GM21717 (cell line): ENCODE measurements at regions not wholly inside any gene's neighbourhood (a gene's known extent, or its start where the extent isn't known, plus 50 kb on each side); places are given as distances from the start of the nearest gene placed in this dataset.

Source experiments
- ATAC-seq: cut with Tn5 transposase; IDR thresholded peaks from one replicate; pipeline ENCODE4 v1.9.1; 2021; ENCODE audit warnings: mild to moderate bottlenecking, moderate library complexity; ENCODE audit not compliant: unreplicated experiment

DNA sequence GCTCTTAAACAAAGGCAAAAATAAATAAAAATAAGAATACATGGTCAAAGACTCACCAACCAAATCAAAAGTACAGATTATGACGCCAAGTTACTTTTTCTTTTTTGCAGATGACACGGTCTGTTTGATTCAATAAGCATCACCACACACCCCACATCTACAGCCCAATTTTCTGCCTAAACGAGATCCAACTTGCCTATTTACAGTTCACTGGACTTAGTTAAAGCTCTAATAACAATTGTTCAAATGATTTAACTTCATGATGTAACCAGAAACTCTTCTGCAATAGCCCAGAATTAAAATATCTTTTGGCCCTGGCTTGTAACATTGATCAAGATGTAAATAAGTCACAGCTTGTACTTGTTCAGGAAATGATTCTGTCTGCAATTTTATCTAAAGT, 590.3 kb upstream of the C9orf72 start:
- ATAC-seq = no peak

DNA sequence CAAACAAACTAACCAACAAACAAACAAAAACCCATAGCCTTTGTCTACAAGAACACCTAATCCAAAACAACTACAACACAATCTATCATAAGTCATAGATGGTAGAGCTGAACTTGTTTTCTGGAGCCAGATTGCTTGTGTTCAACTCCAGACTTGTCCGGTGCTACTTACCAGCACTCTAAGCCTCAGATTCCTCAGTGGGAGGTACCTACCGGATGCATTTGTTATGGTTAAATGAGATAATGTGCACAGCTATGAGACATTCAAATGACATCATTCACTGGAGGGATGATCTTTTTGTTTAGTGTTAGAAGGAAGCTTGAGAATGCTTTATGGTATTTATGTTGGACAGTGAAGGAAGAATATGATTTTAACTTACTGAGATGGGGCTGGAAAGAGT, 592.9 kb upstream of the C9orf72 start:
- no peak for ATAC-seq

DNA sequence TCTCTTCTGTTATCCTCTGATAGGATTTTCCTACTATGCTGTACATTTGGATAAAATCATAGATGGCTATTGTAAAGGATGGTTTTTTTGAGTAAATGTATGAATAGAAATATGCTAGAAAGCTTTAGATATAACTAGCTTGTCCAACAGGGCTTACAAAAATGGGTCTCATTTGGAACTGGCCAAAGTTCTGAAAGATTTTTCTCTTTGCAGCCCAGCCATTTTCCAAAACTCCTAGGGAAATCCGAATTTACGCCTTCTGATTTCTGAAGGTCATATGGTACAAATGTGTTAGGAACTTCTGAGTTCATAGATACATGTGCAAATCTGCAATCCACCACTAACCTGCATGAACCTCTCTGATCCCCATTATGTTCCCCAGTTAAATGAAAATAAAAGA, 603.9 kb upstream of the C9orf72 start:
- no peak for ATAC-seq

DNA sequence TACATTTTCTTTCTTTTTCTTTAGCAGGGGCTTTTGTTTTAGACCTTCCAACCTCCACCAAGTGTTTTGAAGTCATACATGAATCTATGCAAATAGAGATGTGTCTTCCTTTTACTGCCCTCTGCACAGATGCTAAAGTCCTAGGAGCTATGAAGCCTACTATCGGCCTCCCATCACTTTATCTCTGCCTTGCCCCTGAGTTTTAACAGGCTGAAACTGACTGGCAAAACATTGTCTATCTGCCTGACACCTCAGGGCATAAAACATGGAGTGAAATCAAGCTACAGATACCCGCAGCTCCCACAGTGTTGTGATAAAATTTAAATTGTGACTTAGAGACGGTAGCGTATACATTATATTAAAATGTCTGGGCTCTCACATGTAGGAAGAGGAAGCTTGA, 604.6 kb upstream of the C9orf72 start:
- ATAC-seq = no peak

DNA sequence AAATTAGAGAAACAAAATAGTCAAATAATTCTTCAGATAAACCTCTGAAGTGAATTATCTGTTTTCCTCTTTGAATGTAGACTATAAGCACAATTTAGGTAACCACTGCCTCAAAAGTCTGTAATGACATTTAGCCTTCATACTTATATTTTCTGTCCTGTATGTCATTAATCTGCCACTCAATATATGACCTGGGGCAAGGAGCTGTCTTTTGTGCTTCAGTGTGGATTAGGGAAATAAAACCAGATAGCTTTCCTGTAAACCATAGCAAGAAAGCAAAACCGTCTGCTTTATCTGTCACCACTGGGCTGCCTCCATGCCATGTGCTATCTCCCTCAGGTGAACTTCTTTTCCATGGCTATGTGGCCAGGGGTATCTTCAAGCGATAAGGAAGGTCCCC, 606.6 kb upstream of the C9orf72 start:
- no peak for ATAC-seq

DNA sequence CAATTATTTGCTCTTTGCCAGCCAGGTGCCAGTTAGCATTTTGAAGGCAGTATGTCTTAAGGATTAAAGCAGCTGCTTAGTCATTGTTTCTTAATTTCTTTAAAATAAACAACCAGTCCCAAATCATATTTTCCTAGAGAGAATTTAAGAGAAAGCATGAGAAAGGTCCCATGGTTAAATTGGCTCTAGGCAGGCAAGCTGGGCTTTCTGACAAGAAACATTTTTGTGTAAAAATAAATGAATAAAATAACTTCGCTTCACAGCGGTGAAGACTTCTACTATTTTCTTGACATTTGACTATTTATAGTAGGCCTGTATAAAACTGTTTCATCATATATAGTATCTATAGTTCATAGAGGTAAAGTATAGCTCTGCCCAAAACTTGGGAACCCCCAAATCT, 617.7 kb upstream of the C9orf72 start:
- ATAC-seq = no peak

DNA sequence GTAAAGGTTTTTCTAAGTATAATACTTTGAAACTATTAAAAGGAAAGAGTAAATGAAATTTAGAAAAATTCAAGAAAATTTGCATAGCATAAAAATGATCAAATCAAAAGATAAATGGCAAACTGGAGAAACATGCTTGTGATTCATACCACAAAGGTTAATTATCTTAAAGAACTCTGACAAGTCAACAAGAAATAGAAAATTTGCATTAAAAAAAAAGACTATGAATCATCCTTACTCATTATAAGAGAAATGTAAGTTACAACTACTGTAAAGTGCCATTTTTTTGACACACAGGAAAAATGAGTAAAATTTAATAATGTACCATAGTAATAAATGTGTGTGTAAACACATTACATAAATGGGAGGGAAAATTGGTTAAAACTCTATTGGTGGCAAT, 624.4 kb upstream of the C9orf72 start:
- ATAC-seq = no peak

DNA sequence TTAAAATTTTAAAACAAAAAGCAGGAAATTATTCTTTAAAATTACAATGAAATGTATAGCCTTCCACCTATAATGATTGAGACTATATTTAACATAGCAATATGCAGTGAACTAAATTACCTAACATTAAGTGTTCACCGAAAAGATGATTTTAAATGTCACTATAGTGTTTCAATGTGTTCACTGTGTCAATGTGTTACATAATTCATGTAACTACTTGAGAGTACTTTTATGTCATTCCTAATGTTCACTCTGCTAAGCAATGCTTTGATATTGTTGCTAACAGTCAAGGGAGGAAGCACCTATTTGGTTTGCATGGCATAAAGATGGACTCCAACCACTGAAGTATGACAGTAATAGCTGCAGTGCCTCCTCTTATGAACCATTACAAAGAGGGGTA, 629.8 kb upstream of the C9orf72 start:
- ATAC-seq = no peak

DNA sequence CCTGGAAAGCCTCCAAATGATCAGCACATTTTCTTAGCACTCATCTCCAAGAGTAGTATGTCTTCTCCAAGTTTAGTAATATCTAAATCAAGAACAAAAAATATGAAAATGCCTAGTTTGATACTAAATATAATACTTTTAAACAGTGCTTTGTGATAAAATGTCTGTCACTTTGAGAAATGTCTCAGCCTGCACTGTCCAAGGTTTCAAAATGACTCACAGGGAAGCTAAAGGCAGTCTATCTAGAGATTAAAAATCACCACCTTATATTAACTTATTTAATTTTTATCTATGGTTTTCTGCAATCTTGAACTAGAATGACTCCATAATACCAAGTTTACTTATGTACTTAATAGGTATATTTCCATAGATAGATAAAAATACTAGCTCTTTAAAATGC, 633.0 kb upstream of the C9orf72 start:
- ATAC-seq = no peak

DNA sequence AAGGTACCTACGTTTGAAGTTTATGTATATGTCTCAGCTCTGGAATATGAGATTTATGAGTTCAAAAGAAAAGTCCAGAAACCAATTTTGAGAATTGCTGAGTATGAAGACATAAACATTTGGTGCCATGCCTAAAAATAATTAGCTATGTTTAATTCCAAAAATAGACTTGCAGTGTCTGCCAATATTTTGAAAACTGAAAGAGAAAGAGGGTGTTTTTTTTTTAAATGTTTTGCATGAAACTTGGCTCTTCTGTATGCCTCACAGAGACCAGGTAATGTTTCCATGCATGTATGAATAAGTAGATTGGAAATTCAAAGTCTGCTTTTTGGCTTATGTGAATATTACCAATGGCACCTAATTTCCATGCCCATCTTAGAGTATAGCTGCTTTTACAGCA, 634.4 kb upstream of the C9orf72 start:
- peak; percentile 76 for ATAC-seq

DNA sequence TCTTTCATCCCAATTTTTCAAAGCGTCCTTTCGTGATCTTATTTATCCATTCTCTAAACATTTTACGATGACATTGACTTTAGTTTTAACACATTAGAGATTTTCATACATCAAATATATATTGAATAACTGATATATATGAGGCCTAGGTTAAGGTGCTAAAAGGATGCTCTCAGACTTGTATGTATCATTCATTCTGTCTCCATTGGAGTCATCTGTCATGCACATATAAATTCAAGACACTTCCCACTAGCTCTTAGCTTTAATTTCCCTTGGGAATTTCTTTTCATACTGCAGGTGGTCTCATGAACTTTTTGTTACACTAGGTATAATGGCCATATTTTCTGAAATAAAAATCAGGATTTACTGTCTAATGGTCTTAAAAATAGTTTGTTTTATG, 635.8 kb upstream of the C9orf72 start:
- ATAC-seq = no peak

DNA sequence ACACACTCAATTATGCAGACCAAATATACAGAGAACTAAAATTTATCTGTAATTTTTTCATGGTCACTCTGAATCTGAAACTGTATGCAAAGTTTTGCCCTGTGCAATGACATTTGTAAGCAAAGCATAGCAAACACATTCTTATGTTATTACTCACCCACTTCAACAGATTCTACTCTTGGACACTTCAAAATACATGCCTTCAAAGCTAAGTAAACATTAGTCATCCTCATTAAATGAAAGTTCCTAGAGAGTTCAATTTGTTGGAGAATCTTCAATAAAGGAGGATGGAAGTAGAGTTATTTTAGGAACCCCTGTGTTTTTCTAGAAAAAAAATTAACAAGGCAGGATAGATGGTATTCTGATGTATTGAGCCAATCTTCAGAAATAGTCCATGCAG, 639.7 kb upstream of the C9orf72 start:
- peak; percentile 87 for ATAC-seq

DNA sequence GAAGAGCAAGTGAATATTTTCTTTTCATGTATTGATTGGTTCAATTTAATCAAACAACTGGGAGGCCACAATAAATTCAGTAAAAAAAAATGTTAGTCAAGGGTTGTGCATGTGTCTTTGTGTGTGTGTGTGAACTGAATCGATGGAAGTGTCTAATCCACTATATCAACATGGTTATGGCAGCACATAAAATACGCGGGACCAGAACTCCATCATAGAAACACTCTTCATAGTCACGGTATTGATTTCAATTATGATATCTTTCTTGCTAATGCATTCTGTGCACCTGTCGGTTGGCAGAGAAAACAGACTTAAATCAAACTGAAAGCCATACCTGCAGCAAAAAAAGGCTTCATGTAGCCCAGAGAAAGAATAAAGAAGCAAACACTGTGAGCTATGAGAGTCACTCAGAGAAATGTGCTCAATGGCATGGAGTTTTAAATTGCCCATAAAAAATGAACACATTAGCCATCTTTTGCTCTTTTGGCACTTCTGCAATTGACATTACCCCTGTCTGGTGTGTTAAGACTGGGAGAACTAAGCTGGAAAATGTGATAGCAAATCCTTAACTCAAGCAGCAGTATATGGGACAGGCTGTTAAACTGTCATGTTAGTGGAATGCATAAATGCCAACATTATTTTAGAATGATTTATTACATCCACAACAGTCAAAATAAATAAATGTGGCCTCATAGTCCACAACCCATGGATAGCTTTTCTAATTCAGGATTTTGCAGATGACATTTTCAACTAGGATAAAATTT, 642.4 kb upstream of the C9orf72 start:
- ATAC-seq = no peak

DNA sequence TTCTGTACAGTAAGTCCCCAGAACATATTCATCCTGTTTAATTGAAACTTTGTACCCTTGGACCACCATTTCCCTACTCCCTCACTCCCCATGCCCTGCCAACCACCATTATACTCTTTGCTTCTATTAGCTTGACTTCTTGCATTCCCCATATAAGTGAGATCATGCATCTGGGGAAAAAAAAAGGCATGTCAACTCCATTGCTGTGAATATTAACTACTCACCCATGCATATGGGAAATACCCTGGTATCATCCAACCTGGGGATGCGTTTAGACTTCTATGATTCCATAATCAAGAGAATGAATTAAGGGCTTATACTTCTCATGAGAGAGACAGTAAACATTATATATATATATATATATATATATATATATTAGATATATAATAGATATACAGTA, 659.4 kb upstream of the C9orf72 start:
- no peak for ATAC-seq

DNA sequence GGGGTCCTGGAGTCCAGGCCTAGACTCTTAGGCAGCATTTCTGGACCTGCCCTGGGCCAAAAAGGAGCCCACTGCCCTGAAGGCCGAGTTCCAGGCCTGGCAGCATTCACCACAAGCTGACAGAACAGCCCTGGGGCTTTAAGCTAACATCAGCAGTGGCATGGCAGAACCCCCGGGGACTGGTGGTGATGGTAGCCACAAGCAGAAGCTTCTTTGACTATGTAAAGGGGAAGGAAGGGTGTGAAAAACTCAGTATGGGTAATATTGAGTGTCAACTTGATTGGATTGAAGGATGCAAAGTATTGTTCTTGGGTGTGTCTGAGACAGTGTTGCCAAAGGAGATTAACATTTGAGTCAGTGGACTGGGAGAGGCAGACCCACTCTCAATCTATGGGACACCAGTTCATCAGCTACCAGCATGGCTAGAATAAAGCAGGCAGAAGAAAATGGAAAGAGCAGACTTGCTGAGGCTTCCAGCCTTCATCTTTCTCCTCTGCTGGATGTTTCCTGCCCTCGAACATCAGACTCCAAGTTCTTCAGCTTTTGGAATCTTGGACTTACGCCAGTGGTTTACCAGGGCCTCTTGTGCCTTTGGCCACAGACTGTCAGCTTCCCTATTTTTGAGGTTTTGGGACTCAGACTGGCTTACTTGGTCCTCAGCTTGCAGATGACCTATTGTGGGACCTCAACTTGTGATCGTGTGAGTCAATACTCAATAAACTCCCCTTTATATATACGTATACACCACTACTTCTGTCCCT, 661.0 kb upstream of the C9orf72 start:
- ATAC-seq = no peak

DNA sequence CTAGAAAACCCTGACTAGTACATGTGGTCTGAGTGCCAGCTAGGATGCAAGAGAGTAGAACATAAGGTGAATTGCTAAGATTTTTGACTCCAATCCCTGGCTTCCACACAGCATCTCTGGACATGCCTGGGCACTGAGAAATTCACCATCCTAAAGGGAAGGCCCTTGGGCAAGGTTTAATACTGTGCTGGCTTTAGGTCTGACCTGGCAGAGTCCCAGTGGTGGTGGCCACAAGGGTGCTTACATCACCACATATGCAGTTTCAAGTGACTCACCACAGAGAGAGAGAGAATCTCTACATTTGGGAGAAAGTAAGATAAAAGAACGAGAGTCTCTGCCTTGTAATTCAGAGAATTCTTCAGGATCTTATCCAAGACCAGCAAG, 661.6 kb upstream of the C9orf72 start:
- peak; percentile 53 for ATAC-seq

DNA sequence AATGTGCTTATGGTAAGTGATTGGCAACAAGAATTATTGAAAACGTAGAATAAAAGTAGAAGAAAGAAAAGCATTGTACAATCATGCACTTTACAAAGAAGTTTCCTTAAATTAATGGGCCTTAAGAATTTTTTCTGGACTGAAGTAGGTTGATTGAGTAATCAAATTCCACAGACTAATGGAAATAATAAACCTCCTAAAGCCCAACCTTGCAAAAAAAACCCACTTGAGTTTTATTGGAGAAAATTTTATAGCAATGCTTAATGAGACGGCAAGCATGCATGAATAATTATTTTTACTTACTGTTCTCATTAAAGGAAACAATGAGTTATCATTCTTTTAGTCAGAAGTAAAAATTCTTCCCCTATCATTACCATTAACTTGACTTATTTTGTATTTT, 676.1 kb upstream of the C9orf72 start:
- no peak for ATAC-seq

DNA sequence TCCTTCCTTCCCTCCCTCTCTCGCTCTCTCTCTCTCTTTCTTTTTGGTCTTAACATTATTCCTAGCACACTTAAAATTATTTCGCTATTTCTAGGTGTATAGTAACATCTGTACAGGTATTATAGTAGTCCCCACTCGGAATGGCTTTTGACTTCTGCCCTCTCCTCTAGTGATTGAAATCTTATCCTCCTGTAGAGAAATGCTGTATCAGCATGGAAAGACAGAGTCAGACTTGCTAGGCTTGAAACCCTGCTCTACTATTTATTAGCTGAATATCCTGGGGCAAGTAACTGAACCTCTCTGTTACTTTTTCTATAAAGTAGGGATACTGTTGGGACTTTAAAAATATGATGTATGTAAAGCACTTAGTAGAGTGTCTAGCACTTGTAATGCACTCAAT, 681.9 kb upstream of the C9orf72 start:
- no peak for ATAC-seq

DNA sequence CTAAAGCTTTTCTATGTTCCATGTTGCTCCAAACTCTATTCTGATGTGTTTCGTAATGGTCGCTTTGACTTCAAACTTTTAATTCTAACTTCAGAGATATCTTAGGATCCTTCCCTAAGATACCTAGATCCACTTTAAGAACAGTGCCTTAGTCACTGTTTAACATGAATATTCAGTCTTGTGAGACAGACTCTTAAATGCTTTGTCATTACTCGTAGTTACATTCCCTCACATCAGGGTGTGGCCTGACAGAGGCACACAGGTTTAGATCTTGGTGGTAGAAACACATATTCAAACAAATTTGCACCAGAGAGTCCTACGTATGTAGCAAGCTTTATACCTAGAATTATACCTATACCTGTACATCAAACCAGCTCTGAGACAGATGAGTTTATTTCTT, 687.0 kb upstream of the C9orf72 start:
- no peak for ATAC-seq

DNA sequence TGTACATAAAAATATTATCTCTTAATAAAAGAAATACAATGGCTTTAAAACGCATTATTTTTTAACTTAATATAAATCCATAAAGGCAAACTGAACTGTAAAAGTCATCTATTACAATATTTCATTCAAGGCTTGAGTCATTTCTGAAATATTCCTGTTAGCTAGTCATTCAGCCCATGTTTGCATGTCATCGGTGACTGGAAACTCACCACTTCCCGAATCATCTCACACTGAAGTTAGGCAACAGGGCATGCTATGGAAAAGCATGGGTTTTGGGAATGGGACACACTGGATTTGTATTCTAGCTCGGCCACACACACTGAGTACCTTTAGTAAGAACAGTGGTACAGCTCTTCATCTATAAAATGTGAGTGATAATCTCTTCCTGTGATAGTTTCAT, 691.1 kb upstream of the C9orf72 start:
- no peak for ATAC-seq

DNA sequence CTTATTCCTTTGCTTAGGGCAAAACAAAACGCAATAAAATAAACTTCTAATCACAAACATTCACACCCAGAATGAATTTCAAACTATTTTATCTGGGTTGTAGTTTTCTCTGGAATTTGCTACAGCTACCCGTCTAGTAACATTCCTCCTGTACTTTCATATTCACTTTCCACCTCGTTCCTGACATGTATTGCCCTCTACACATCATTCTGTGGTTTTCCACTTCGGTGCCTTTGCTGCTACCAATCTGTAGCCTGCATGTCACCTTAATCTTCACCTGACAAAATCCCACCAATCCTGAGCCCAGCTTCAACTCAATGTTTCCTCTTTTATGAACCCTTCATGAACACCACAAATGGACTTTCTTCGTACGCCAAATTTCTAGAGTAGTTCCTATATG, 694.1 kb upstream of the C9orf72 start:
- no peak for ATAC-seq

DNA sequence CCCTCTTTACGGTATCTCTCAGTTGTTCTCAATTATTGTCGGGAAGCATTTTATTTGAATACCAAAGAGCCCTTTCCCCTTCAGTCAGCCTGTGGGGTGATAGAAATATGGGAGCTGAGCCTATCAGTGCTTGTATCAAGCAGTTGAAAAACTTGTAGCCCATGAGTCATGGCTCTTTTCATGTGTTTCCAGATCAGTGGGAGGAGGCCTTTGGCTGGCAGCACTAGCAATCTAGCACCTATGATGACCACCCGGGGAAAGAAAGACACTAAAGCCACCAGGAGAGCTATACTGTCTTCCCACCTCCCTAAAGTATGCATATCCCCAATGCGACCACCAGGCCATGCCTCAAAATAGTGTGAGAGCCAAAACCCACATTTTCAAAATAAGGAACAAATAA, 696.9 kb upstream of the C9orf72 start:
- ATAC-seq = no peak

DNA sequence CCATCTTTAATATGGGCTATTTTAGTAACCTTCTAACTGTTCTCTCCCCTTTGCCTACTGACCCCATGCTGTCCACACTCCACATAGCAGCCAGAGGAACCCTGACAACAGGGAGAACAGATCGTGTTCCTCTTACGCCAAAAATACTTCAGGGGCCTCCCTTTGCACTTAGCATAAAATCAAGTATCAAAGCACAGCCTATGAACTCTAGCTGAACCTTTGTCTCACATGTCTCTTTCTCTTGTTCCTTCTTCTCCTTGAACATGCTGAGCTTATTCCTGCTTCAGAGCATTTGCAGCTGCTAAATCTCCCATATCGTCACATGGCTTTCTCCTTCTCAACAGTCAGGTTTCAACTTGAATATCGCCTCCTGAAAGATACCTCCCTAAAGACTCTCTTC, 698.8 kb upstream of the C9orf72 start:
- no peak for ATAC-seq
